Tibial artery (tissue), 4 donors: ENCODE measurements at regions not wholly inside any gene's neighbourhood (a gene's known extent, or its start where the extent isn't known, plus 50 kb on each side); places are given as distances from the start of the nearest gene placed in this dataset.

ENCODE experiments used
- DNase-seq, 2 donors: peaks; one replicate each; pipeline ENCODE4 v3.0.0-alpha.2; 2019
- H3K27ac ChIP-seq, 2 donors: fragments of 200-600 bp; sonication (generic) in 1 of 2; 1 replicate in 1 of 2; 2 replicates in 1 of 2; pipeline ENCODE4 v1.5.1; 2018 to 2019; ENCODE audit warnings: mild to moderate bottlenecking in 1 of 2
- H3K27me3 ChIP-seq, 2 donors: fragments of 200-600 bp; sonication (generic) in 1 of 2; one replicate each; pipeline versions ENCODE4 v1.5.1 to v1.6.0; 2016 to 2019
- H3K36me3 ChIP-seq, 3 donors: fragments of 200-600 bp; sonication (generic) in 2 of 3; one replicate each; pipeline ENCODE4 v1.5.1; 2016 to 2019; ENCODE audit warnings: mild to moderate bottlenecking in 2 of 3
- H3K4me1 ChIP-seq, 4 donors: fragments of 200-600 bp; sonication (generic) in 2 of 4; 1 replicate in 3 of 4; 2 replicates in 1 of 4; pipeline ENCODE4 v1.5.1; 2016 to 2019
- H3K4me3 ChIP-seq, 2 donors: fragments of 200-600 bp; sonication (generic) in 1 of 2; 1 replicate in 1 of 2; 2 replicates in 1 of 2; pipeline ENCODE4 v1.5.1; 2018 to 2019; ENCODE audit warnings: mild to moderate bottlenecking in 2 of 2
- H3K9me3 ChIP-seq, 3 donors: fragments of 200-600 bp; sonication (generic) in 1 of 3; one replicate each; pipeline ENCODE4 v1.5.1; 2016 to 2019
- CTCF ChIP-seq, 2 experiments: fragments of 200-600 bp in 1 of 2; fragments of 450-650 bp in 1 of 2; IDR thresholded peaks; one replicate each; pipeline ENCODE4 v1.5.1; 2017 to 2019; ENCODE audit warnings: antibody characterized with exemption in 2 of 2, mild to moderate bottlenecking in 1 of 2, moderate library complexity in 1 of 2
- intact Hi-C: fragments of 100-400 bp; cut with DNase I; formaldehyde crosslinking; loops from one replicate; pipeline ENCODE4 v1.15.0; 2023; ENCODE audit warnings: low total_unique reads

GRCh38 chrX:45428831-45429230, 228.2 kb upstream of the DIPK2B start:
- H3K4me1 ChIP-seq, result no peaks in the 10 kb centered on the region
- H3K9me3 ChIP-seq, result no peaks in the 10 kb centered on the region
- intact Hi-C loops, result no loop called here
- no peak overlapping the region for H3K4me3 ChIP-seq
- H3K36me3 ChIP-seq, result no peaks in the 10 kb centered on the region
- no peak for DNase-seq
- no peak for TF ChIP-seq CTCF (IDR thresholded peaks at IDR 0.05)
- H3K27ac ChIP-seq, result no peak overlapping the region
- H3K27me3 ChIP-seq, result no peaks in the 10 kb centered on the region

- no peaks in the 10 kb centered on the region for H3K4me1 ChIP-seq
Measured at GRCh38 chrX:45424326-45424725, 223.7 kb upstream of the DIPK2B start.

GRCh38 chrX:45422216-45422925, 221.7 kb upstream of the DIPK2B start:
- DNase-seq, result no peak
- Histone ChIP-seq H3K36me3 (no peaks in the 10 kb centered on the region), H3K27me3 (no peaks in the 10 kb centered on the region), H3K4me3 (no peak overlapping the region), H3K9me3 (no peaks in the 10 kb centered on the region), H3K4me1 (no peaks in the 10 kb centered on the region), H3K27ac (no peak overlapping the region)
- no peak for TF ChIP-seq CTCF (IDR thresholded peaks at IDR 0.05)
- intact Hi-C loops, result no loop called here

More at GRCh38 chrX:45424326-45424725, 223.7 kb upstream of the DIPK2B start:
- no peak for DNase-seq
- TF ChIP-seq CTCF (IDR thresholded peaks at IDR 0.05), result no peak
- intact Hi-C loops, result no loop called here
- Histone ChIP-seq H3K4me3 (no peak overlapping the region), H3K27ac (no peak overlapping the region), H3K36me3 (no peaks in the 10 kb centered on the region), H3K9me3 (no peaks in the 10 kb centered on the region), H3K27me3 (no peaks in the 10 kb centered on the region)

- intact Hi-C loops, result no loop called here
- H3K27ac ChIP-seq, result no peak overlapping the region
- no peak for DNase-seq
Measured at GRCh38 chrX:45421806-45422205, 221.1 kb upstream of the DIPK2B start.

GRCh38 chrX:45404206-45404605, 203.5 kb upstream of the DIPK2B start:
- intact Hi-C loops, result no loop called here
- DNase-seq, result no peak
- no peaks in the 10 kb centered on the region for H3K4me1 ChIP-seq
- H3K36me3 ChIP-seq, result no peaks in the 10 kb centered on the region
- no peak for TF ChIP-seq CTCF (IDR thresholded peaks at IDR 0.05)
- no peaks in the 10 kb centered on the region for H3K27me3 ChIP-seq
- peaks cover 0 to 4% (median 0%) of the 10 kb centered on the region in 3 donors for H3K9me3 ChIP-seq
- H3K27ac ChIP-seq, result no peak overlapping the region
- H3K4me3 ChIP-seq, result no peak overlapping the region

More at GRCh38 chrX:45421806-45422205, 221.1 kb upstream of the DIPK2B start:
- TF ChIP-seq CTCF (IDR thresholded peaks at IDR 0.05), result no peak
- H3K27me3 ChIP-seq, result no peaks in the 10 kb centered on the region
- H3K36me3 ChIP-seq, result no peaks in the 10 kb centered on the region
- no peak overlapping the region for H3K4me3 ChIP-seq
- no peaks in the 10 kb centered on the region for H3K9me3 ChIP-seq
- no peaks in the 10 kb centered on the region for H3K4me1 ChIP-seq
